ENCODE measurements at regions not wholly inside any gene's neighbourhood (a gene's known extent, or its start where the extent isn't known, plus 50 kb on each side); places are given as distances from the start of the nearest gene placed in this dataset.
A peak's percentile ranks its signal among the peaks of the same experiment; 100 is the strongest.
"Not testable (repeated sequence)": the region's sequence is repeated elsewhere in the genome, so short reads cannot be mapped to it uniquely, and the experiment has no call there.

- no peak for DNase-seq
Observed at GRCh38 chrY:21033363-21033762, 277.5 kb downstream of the RPS4Y2 start.

- peak in 1 of 56 donors; percentile 0 for DNase-seq
Observed at GRCh38 chrY:21034151-21035061, 278.5 kb downstream of the RPS4Y2 start.

GRCh38 chrY:21037398-21037797 lies 281.5 kb downstream of the RPS4Y2 start:
- DNase-seq = not testable (repeated sequence)

- DNase-seq = no peak
Observed at GRCh38 chrY:21039811-21040210, 283.9 kb downstream of the RPS4Y2 start.

- DNase-seq = not testable (repeated sequence)
Observed at GRCh38 chrY:21040711-21041110, 284.8 kb downstream of the RPS4Y2 start.

- DNase-seq = no peak
Observed at GRCh38 chrY:21073079-21073478, 317.2 kb downstream of the RPS4Y2 start.

- DNase-seq = no peak
Observed at GRCh38 chrY:21073641-21074260, 317.8 kb downstream of the RPS4Y2 start.

GRCh38 chrY:21075658-21076057 lies 319.8 kb downstream of the RPS4Y2 start:
- DNase-seq = no peak

- DNase-seq = no peak
Observed at GRCh38 chrY:21079670-21080069, 323.8 kb downstream of the RPS4Y2 start.

GRCh38 chrY:21081640-21082611 lies 326.0 kb downstream of the RPS4Y2 start:
- no peak for DNase-seq

- DNase-seq = no peak
Observed at GRCh38 chrY:21082639-21083038, 326.7 kb downstream of the RPS4Y2 start.

- no peak for DNase-seq
Observed at GRCh38 chrY:21091909-21092308, 336.0 kb downstream of the RPS4Y2 start.

- DNase-seq = no peak
Observed at GRCh38 chrY:21102507-21102906, 346.6 kb downstream of the RPS4Y2 start.

GRCh38 chrY:21103885-21104284 lies 348.0 kb downstream of the RPS4Y2 start:
- no peak for DNase-seq

GRCh38 chrY:21105529-21105928 lies 349.6 kb downstream of the RPS4Y2 start:
- DNase-seq = no peak

- DNase-seq = no peak
Observed at GRCh38 chrY:21111313-21111712, 355.4 kb downstream of the RPS4Y2 start.

- no peak for DNase-seq
Observed at GRCh38 chrY:21121065-21121464, 365.2 kb downstream of the RPS4Y2 start.

GRCh38 chrY:21135591-21135990 lies 375.5 kb upstream of the RBMY1B start:
- DNase-seq = no peak

- DNase-seq = no peak
Observed at GRCh38 chrY:21138056-21138758, 372.9 kb upstream of the RBMY1B start.

GRCh38 chrY:21146331-21146730 lies 364.8 kb upstream of the RBMY1B start:
- no peak for DNase-seq

GRCh38 chrY:21149971-21150370 lies 361.2 kb upstream of the RBMY1B start:
- DNase-seq = no peak

All from nucleus accumbens (tissue), 56 donors.